Upper lobe of right lung (tissue), 1 donor: ENCODE measurements at regions not wholly inside any gene's neighbourhood (a gene's known extent, or its start where the extent isn't known, plus 50 kb on each side); places are given as distances from the start of the nearest gene placed in this dataset.

Experiments used
- ATAC-seq: fragments of 200-7000 bp; cut with Tn5 transposase; one replicate; pipeline ENCODE4 v1.9.1; 2020; ENCODE audit warnings: mild to moderate bottlenecking, moderate library complexity
- DNase-seq: peaks from one replicate; pipeline ENCODE4 v3.0.0-alpha.2; 2020
- H3K27ac ChIP-seq: fragments of 200-600 bp; one replicate; pipeline ENCODE4 v1.8.0; 2022
- H3K27me3 ChIP-seq: fragments of 200-600 bp; one replicate; pipeline ENCODE4 v1.8.0; 2022; ENCODE audit warnings: mild to moderate bottlenecking
- H3K36me3 ChIP-seq: fragments of 200-600 bp; one replicate; pipeline ENCODE4 v1.8.0; 2022
- H3K4me1 ChIP-seq: fragments of 200-600 bp; one replicate; pipeline ENCODE4 v1.8.0; 2022
- H3K4me3 ChIP-seq: fragments of 200-600 bp; one replicate; pipeline ENCODE4 v1.8.0; 2022; ENCODE audit warnings: mild to moderate bottlenecking
- H3K9me3 ChIP-seq: fragments of 200-600 bp; one replicate; pipeline ENCODE4 v1.8.0; 2022
- intact Hi-C: fragments of 100-400 bp; cut with DNase I; formaldehyde crosslinking; loops from one replicate; pipeline ENCODE4 v1.11.0; 2022
- TF ChIP-seq, protein P1 (sequence below): fragments of 200-600 bp; IDR thresholded peaks from one replicate; pipeline ENCODE4 v1.8.0; 2022; ENCODE audit warnings: antibody characterized with exemption
- donor health status: DM: no; HTN: yes; CAD: no; lungs with severe emphysema.

- intact Hi-C loops: no loop called here
- no peaks in the 10 kb centered on the region for H3K36me3 ChIP-seq
- no peaks in the 10 kb centered on the region for H3K9me3 ChIP-seq
- H3K4me1 ChIP-seq: no peaks in the 10 kb centered on the region
- ATAC-seq: no peak
- TF ChIP-seq, protein P1, sequence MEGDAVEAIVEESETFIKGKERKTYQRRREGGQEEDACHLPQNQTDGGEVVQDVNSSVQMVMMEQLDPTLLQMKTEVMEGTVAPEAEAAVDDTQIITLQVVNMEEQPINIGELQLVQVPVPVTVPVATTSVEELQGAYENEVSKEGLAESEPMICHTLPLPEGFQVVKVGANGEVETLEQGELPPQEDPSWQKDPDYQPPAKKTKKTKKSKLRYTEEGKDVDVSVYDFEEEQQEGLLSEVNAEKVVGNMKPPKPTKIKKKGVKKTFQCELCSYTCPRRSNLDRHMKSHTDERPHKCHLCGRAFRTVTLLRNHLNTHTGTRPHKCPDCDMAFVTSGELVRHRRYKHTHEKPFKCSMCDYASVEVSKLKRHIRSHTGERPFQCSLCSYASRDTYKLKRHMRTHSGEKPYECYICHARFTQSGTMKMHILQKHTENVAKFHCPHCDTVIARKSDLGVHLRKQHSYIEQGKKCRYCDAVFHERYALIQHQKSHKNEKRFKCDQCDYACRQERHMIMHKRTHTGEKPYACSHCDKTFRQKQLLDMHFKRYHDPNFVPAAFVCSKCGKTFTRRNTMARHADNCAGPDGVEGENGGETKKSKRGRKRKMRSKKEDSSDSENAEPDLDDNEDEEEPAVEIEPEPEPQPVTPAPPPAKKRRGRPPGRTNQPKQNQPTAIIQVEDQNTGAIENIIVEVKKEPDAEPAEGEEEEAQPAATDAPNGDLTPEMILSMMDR: no peak
- DNase-seq: no peak
- H3K27me3 ChIP-seq: no peaks in the 10 kb centered on the region
- H3K27ac ChIP-seq: no peak overlapping the region
- no peak overlapping the region for H3K4me3 ChIP-seq
These were observed 140.2 kb upstream of the LPAR1 start for GRCh38 chr9:111178331-111179055.

- no peak overlapping the region for H3K27ac ChIP-seq
- intact Hi-C loops: no loop called here
- no peaks in the 10 kb centered on the region for H3K4me1 ChIP-seq
- ATAC-seq (no peak), DNase-seq (no peak)
- H3K4me3 ChIP-seq: no peak overlapping the region
- no peaks in the 10 kb centered on the region for H3K27me3 ChIP-seq
- H3K36me3 ChIP-seq: no peaks in the 10 kb centered on the region
- TF ChIP-seq, protein P1: no peak
- no peaks in the 10 kb centered on the region for H3K9me3 ChIP-seq
These were observed 138.2 kb upstream of the LPAR1 start for GRCh38 chr9:111176511-111176910.

DNA sequence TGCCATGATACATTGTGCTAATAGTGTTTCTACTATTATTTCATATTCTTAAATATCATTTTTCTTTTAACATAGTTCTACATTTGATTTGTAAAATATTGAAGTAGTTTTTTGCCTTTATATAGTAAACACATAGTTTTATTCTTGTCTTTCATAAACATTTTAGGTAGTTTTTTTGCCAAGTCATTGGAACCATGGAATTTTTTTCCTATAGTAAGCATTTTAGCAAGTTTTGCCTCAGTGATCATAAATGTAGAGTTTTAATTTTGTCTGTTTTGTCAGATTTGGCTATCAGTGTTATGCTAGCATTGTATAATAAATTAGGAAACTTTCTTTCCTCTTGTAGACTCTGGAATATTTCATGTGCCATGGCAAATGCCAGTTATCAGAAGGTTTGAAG lies 137.1 kb upstream of the LPAR1 start:
- H3K36me3 ChIP-seq: no peaks in the 10 kb centered on the region
- no peaks in the 10 kb centered on the region for H3K9me3 ChIP-seq
- H3K4me1 ChIP-seq: no peaks in the 10 kb centered on the region
- H3K27me3 ChIP-seq: no peaks in the 10 kb centered on the region
- intact Hi-C loops: no loop called here
- TF ChIP-seq, protein P1: no peak
- no peak overlapping the region for H3K27ac ChIP-seq
- no peak for DNase-seq
- H3K4me3 ChIP-seq: no peak overlapping the region
- ATAC-seq: no peak

DNA sequence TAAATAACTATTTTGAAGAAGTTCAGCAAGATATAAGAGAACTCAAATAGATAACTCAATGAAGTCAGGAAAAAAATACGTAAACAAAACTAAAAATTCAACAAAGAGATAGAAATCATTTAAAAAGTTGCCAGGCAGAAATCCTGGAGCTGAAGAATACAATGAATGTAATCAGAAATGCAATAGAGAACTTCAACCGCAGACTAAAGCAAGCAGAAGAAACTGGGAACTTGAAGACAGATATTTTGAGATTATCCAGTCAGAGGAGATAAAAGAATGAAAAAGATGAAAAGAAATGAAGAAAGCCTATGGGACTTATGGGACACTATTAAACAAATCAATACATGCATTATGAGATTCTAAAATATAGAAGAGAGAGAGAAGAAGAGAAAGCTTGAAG lies 129.1 kb upstream of the LPAR1 start:
- Histone ChIP-seq H3K27ac (no peak overlapping the region), H3K36me3 (no peaks in the 10 kb centered on the region), H3K4me1 (peaks cover 6% of the 10 kb centered on the region), H3K4me3 (no peak overlapping the region), H3K9me3 (no peaks in the 10 kb centered on the region), H3K27me3 (no peaks in the 10 kb centered on the region)
- TF ChIP-seq, protein P1: no peak
- no peak for DNase-seq
- ATAC-seq: no peak
- intact Hi-C loops: no loop called here

- Histone ChIP-seq H3K9me3 (no peaks in the 10 kb centered on the region), H3K4me3 (no peak overlapping the region), H3K27ac (peak overlapping the region; percentile 39), H3K36me3 (no peaks in the 10 kb centered on the region), H3K27me3 (no peaks in the 10 kb centered on the region), H3K4me1 (peaks cover 6% of the 10 kb centered on the region)
- DNase-seq: no peak
- peak; percentile 68 for ATAC-seq
- intact Hi-C loops: no loop called here
- TF ChIP-seq, protein P1: no peak
These were observed 125.6 kb upstream of the LPAR1 start for GRCh38 chr9:111163716-111164389.
